Tibial artery (tissue), 4 donors: ENCODE measurements at regions not wholly inside any gene's neighbourhood (a gene's known extent, or its start where the extent isn't known, plus 50 kb on each side); places are given as distances from the start of the nearest gene placed in this dataset.

Experiments used
- DNase-seq, 2 donors: peaks; one replicate each; pipeline ENCODE4 v3.0.0-alpha.2; 2019
- H3K27ac ChIP-seq, 2 donors: fragments of 200-600 bp; sonication (generic) in 1 of 2; 1 replicate in 1 of 2; 2 replicates in 1 of 2; pipeline ENCODE4 v1.5.1; 2018 to 2019; ENCODE audit warnings: mild to moderate bottlenecking in 1 of 2
- H3K27me3 ChIP-seq, 2 donors: fragments of 200-600 bp; sonication (generic) in 1 of 2; one replicate each; pipeline versions ENCODE4 v1.5.1 to v1.6.0; 2016 to 2019
- H3K36me3 ChIP-seq, 3 donors: fragments of 200-600 bp; sonication (generic) in 2 of 3; one replicate each; pipeline ENCODE4 v1.5.1; 2016 to 2019; ENCODE audit warnings: mild to moderate bottlenecking in 2 of 3
- H3K4me1 ChIP-seq, 4 donors: fragments of 200-600 bp; sonication (generic) in 2 of 4; 1 replicate in 3 of 4; 2 replicates in 1 of 4; pipeline ENCODE4 v1.5.1; 2016 to 2019
- H3K4me3 ChIP-seq, 2 donors: fragments of 200-600 bp; sonication (generic) in 1 of 2; 1 replicate in 1 of 2; 2 replicates in 1 of 2; pipeline ENCODE4 v1.5.1; 2018 to 2019; ENCODE audit warnings: mild to moderate bottlenecking in 2 of 2
- H3K9me3 ChIP-seq, 3 donors: fragments of 200-600 bp; sonication (generic) in 1 of 3; one replicate each; pipeline ENCODE4 v1.5.1; 2016 to 2019
- intact Hi-C: fragments of 100-400 bp; cut with DNase I; formaldehyde crosslinking; loops from one replicate; pipeline ENCODE4 v1.15.0; 2023; ENCODE audit warnings: low total_unique reads
- TF ChIP-seq, protein P1 (sequence below), 2 experiments: fragments of 200-600 bp in 1 of 2; fragments of 450-650 bp in 1 of 2; IDR thresholded peaks; one replicate each; pipeline ENCODE4 v1.5.1; 2017 to 2019; ENCODE audit warnings: antibody characterized with exemption in 2 of 2, mild to moderate bottlenecking in 1 of 2, moderate library complexity in 1 of 2

DNA sequence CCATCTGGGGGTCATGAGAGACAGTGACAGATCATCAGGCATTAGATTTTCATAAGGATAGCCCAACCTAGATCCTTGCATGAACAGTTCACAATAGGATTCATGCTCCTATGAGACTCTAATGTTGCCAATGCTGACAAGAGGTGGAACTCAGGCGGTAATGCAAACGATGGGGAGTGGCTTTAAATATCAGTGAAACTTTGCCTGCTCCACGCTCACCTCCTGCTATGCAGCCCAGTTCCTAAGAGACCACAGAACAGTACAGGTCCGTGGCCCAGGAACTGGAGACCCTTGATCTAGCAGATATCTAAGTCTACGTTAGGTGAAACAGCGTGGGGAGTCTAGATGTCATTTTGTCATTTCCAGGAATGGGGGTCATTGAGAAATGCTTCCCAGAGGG lies 165.7 kb downstream of the OR13H1 start:
- no peak overlapping the region for H3K27ac ChIP-seq
- no peaks in the 10 kb centered on the region for H3K36me3 ChIP-seq
- no peaks in the 10 kb centered on the region for H3K9me3 ChIP-seq
- peaks cover 0 to 3% of the 10 kb centered on the region in 2 donors for H3K27me3 ChIP-seq
- H3K4me1 ChIP-seq: no peaks in the 10 kb centered on the region
- TF ChIP-seq, protein P1, sequence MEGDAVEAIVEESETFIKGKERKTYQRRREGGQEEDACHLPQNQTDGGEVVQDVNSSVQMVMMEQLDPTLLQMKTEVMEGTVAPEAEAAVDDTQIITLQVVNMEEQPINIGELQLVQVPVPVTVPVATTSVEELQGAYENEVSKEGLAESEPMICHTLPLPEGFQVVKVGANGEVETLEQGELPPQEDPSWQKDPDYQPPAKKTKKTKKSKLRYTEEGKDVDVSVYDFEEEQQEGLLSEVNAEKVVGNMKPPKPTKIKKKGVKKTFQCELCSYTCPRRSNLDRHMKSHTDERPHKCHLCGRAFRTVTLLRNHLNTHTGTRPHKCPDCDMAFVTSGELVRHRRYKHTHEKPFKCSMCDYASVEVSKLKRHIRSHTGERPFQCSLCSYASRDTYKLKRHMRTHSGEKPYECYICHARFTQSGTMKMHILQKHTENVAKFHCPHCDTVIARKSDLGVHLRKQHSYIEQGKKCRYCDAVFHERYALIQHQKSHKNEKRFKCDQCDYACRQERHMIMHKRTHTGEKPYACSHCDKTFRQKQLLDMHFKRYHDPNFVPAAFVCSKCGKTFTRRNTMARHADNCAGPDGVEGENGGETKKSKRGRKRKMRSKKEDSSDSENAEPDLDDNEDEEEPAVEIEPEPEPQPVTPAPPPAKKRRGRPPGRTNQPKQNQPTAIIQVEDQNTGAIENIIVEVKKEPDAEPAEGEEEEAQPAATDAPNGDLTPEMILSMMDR (IDR thresholded peaks at IDR 0.05): no peak
- H3K4me3 ChIP-seq: no peak overlapping the region
- intact Hi-C loops: no loop called here
- DNase-seq: no peak

DNA sequence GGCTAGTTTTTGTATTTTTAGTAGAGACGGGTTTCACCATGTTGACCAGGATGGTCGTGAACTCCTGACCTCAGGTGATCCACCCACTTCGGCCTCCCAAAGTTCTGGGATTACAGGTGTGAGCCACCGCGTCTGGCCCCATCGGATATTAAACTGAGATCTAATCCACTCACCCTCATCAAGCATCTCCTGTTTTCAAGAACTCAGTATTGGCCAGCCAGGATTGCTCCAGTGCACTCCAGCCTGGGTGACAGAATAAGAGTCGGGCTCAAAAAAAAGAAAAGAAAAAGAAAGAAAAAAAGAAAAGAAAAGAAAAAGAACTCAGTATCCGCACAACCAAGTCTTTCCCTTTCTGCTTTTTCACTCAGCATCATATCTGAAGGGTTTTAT lies 167.6 kb downstream of the OR13H1 start:
- Histone ChIP-seq H3K27ac (no peak overlapping the region), H3K4me3 (no peak overlapping the region), H3K9me3 (no peaks in the 10 kb centered on the region), H3K36me3 (no peaks in the 10 kb centered on the region), H3K4me1 (no peaks in the 10 kb centered on the region), H3K27me3 (no peaks in the 10 kb centered on the region)
- TF ChIP-seq, protein P1 (IDR thresholded peaks at IDR 0.05): no peak
- intact Hi-C loops: no loop called here
- DNase-seq: no peak

DNA sequence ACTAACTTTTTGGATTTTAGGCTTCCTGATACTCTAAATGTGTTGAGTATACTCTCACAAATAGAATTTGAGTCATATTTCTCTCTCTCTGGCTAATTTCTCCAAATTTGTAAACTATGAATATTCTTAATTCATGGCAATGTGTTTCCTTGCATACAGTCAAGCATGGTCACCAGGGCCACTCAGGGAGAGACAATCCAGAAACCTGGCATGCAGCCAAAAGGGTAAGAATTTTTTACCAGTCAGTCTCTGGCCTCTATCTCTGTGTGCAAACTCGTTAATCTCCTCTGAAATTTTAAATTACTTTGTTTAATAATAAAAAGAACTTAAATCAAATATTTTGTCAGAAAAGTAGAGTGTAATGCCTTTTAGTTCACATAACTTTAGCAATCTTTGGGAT lies 179.8 kb downstream of the OR13H1 start:
- Histone ChIP-seq H3K36me3 (no peaks in the 10 kb centered on the region), H3K27me3 (no peaks in the 10 kb centered on the region), H3K27ac (no peak overlapping the region), H3K4me1 (peaks cover 0 to 6% (median 0%) of the 10 kb centered on the region in 4 donors), H3K4me3 (no peak overlapping the region), H3K9me3 (no peaks in the 10 kb centered on the region)
- DNase-seq: no peak
- intact Hi-C loops: no loop called here
- TF ChIP-seq, protein P1 (IDR thresholded peaks at IDR 0.05): no peak

DNA sequence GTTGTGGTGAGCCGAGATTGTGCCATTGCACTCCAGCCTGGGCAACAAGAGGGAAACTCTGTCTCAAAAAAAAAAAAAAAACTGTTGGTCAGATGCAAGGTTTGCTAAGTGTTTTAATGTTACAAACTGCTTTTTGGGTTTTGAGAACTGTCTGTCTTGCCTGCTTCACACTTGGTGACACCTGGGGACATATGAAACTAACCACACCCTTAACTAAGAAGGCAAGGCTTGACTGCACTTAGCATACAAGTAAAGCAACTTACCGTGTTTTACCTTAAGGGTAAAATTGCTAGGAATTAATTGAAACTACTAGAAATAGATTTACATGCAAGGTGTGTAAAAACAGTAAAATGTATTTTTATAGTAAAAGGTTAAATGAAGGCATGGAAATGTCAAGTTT lies 180.4 kb downstream of the OR13H1 start:
- DNase-seq: no peak
- Histone ChIP-seq H3K4me3 (no peak overlapping the region), H3K27ac (no peak overlapping the region), H3K9me3 (no peaks in the 10 kb centered on the region), H3K36me3 (no peaks in the 10 kb centered on the region), H3K4me1 (peaks cover 0 to 6% (median 0%) of the 10 kb centered on the region in 4 donors), H3K27me3 (no peaks in the 10 kb centered on the region)
- intact Hi-C loops: no loop called here
- TF ChIP-seq, protein P1 (IDR thresholded peaks at IDR 0.05): no peak

DNA sequence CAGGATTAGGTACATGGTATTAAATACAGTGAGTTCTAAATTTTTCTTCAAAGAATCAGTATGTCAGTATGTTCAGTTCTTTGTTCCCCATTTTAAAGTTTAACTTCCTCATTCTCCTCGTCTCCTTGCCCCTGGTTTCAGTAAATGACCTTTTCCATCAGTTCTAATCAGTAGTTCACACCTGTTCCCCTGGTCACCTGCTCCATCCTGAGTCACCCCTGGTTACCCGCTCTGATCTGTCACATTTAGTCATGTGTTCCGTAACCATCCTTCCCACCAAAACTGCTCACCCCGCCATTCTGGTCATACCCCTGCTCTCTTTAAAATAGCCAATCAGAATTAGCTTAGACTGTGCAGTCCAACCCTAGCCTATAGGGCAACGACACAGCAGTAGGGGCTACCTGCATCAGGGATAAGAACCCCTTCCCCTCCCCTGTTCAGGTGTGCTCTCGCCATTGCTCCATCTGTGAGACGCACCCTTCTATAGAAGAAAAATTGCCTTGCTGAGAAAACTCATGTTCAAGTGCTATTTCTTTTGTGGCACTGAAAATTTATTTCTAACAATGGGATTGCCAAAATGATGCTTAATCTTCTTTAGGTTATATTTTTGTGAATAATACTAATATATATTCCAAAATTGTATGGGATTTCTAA lies 181.3 kb downstream of the OR13H1 start:
- DNase-seq: no peak
- H3K4me3 ChIP-seq: no peak overlapping the region
- TF ChIP-seq, protein P1 (IDR thresholded peaks at IDR 0.05): no peak
- H3K36me3 ChIP-seq: no peaks in the 10 kb centered on the region
- H3K27ac ChIP-seq: no peak overlapping the region
- intact Hi-C loops: no loop called here
- no peaks in the 10 kb centered on the region for H3K27me3 ChIP-seq
- H3K9me3 ChIP-seq: no peaks in the 10 kb centered on the region
- peaks cover 0 to 6% (median 0%) of the 10 kb centered on the region in 4 donors for H3K4me1 ChIP-seq

DNA sequence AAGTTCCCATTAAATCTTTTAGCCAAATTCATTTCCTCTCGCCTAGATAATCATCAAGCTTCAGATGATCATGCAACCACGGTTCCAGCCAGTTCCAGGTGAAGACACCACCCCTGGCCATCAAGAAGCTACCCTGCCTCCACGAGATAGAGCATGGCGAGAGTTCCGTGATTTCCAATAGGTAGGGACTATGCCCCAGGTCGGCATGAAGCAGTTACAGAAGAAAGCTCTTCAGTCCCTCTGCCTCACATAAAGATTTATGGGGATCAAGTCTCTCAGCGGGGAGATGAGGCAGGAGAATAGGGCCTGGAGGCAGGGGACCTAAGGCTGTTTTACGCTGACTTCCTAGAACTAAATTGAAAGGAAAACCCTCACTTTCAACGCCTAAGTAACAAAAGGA lies 183.9 kb downstream of the OR13H1 start:
- Histone ChIP-seq H3K9me3 (no peaks in the 10 kb centered on the region), H3K36me3 (no peaks in the 10 kb centered on the region), H3K27ac (no peak overlapping the region), H3K4me3 (no peak overlapping the region), H3K27me3 (no peaks in the 10 kb centered on the region), H3K4me1 (peaks cover 0 to 6% (median 0%) of the 10 kb centered on the region in 4 donors)
- DNase-seq: no peak
- TF ChIP-seq, protein P1 (IDR thresholded peaks at IDR 0.05): no peak
- intact Hi-C loops: no loop called here
